ENCODE measurements at regions not wholly inside any gene's neighbourhood (a gene's known extent, or its start where the extent isn't known, plus 50 kb on each side); places are given as distances from the start of the nearest gene placed in this dataset.

GRCh38 chr20:22414305-22414742 is 170.0 kb downstream of the FOXA2 start:
- Mint-ChIP-seq H3K27me3 (peaks cover 7% of the 10 kb centered on the region), H3K4me1 (ENCODE audit: low read depth) (no peaks in the 10 kb centered on the region), H3K4me3 (no peak overlapping the region), H3K27ac (no peak overlapping the region), H3K36me3 (no peaks in the 10 kb centered on the region), H3K9me3 (ENCODE audit: low read depth) (no peaks in the 10 kb centered on the region)

- Mint-ChIP-seq H3K4me1 (ENCODE audit: low read depth) (no peaks in the 10 kb centered on the region), H3K9me3 (ENCODE audit: low read depth) (no peaks in the 10 kb centered on the region), H3K4me3 (no peak overlapping the region), H3K36me3 (no peaks in the 10 kb centered on the region), H3K27ac (peak overlapping the region; percentile 1), H3K27me3 (peaks cover 7% of the 10 kb centered on the region)
Observed at GRCh38 chr20:22412977-22413868, 171.1 kb downstream of the FOXA2 start.

DNA sequence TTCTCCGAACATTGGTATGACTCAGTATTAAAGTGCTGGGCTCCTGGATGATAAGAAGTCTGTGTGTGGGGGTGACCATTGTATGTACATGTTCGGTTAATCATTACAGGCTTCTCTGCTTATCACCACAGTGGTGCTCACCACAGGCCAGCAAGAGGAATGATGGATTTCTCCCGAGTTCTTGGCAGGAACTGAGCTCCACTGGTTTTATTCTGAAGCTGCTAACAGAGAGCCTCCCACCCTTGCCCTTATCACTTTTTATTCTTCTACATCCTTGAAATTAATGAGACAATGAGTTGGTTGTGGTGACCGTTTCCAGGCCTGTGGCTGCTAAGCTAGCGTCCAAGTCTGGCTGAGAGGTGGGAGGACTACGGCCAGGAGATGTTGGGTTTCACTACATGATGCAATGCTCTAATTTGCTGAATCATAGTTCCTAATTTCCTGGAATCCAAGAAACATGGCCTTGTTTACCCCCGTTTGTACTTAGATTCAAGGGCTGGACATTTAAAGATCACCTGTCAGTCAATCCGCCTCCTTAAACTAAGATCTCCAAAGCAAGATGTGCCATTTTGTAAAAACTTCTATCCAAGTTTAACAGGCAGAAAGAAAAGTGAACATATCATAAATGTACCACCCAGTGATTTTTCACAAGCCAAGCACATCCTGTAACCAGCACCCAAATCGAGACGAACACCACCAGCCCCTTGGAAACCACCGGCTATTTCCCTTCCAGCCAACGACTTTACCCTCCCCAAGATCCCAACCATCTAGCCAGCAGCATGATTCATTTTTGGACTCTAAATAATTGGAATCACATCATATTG is 172.5 kb downstream of the FOXA2 start:
- Mint-ChIP-seq H3K36me3 (no peaks in the 10 kb centered on the region), H3K4me3 (no peak overlapping the region), H3K4me1 (ENCODE audit: low read depth) (peaks cover 1% of the 10 kb centered on the region), H3K27me3 (peaks cover 5% of the 10 kb centered on the region), H3K9me3 (ENCODE audit: low read depth) (no peaks in the 10 kb centered on the region), H3K27ac (no peak overlapping the region)

GRCh38 chr20:22411286-22411626 is 173.1 kb downstream of the FOXA2 start:
- Mint-ChIP-seq H3K36me3 (no peaks in the 10 kb centered on the region), H3K9me3 (ENCODE audit: low read depth) (no peaks in the 10 kb centered on the region), H3K27ac (no peak overlapping the region), H3K4me3 (no peak overlapping the region), H3K27me3 (peaks cover 5% of the 10 kb centered on the region), H3K4me1 (ENCODE audit: low read depth) (peaks cover 5% of the 10 kb centered on the region)

GRCh38 chr20:22410556-22411130 is 173.7 kb downstream of the FOXA2 start:
- peaks cover 5% of the 10 kb centered on the region for H3K4me1 Mint-ChIP-seq (ENCODE audit: low read depth)
- no peak overlapping the region for H3K27ac Mint-ChIP-seq
- H3K9me3 Mint-ChIP-seq (ENCODE audit: low read depth), result no peaks in the 10 kb centered on the region
- no peaks in the 10 kb centered on the region for H3K36me3 Mint-ChIP-seq
- H3K27me3 Mint-ChIP-seq, result peaks cover 5% of the 10 kb centered on the region
- no peak overlapping the region for H3K4me3 Mint-ChIP-seq

DNA sequence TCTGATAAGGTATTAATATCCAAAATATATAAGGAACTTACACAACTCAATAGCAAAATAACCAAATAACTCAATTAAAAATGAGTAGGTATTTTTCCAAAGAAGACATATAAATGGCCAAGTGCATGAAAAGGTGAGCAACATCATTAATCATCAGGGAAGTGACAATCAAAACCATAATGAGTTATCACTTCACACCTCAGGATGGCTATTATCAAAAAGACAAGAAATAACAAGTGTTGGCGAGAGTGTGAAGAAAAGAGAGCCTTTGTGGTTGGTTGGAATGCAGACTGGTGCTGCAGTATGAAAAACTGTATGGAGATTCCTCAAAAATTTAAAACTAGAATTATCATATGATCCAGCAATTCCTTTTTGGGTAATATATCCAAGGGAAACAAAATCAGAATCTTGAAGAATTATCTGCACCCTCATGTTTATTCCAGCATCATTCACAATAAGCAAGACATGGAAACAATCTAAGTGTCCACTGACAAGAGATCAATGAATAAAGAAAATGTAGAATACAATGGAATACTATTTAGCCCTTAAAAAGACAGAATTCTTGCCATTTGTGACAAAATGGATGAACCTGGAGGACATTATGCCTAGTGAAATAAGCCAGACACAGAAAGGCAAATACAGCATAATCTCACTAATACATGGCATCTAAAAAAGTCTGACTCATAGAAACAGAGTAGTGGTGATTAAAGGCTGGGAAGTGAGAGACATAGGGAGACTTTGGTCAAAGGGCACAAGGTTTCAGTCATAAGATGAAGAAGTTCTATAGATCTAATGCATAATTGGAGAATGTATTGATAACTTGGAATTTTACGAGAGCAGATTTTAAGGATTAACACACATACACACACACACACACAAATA is 175.6 kb downstream of the FOXA2 start:
- Mint-ChIP-seq H3K9me3 (ENCODE audit: low read depth) (no peaks in the 10 kb centered on the region), H3K4me3 (no peak overlapping the region), H3K4me1 (ENCODE audit: low read depth) (peaks cover 5% of the 10 kb centered on the region), H3K27ac (no peak overlapping the region), H3K27me3 (peaks cover 6% of the 10 kb centered on the region), H3K36me3 (no peaks in the 10 kb centered on the region)

GRCh38 chr20:22407237-22408193 is 176.9 kb downstream of the FOXA2 start:
- Mint-ChIP-seq H3K4me1 (ENCODE audit: low read depth) (peaks cover 7% of the 10 kb centered on the region), H3K9me3 (ENCODE audit: low read depth) (no peaks in the 10 kb centered on the region), H3K27ac (no peak overlapping the region), H3K27me3 (peaks cover 8% of the 10 kb centered on the region), H3K36me3 (no peaks in the 10 kb centered on the region), H3K4me3 (no peak overlapping the region)

DNA sequence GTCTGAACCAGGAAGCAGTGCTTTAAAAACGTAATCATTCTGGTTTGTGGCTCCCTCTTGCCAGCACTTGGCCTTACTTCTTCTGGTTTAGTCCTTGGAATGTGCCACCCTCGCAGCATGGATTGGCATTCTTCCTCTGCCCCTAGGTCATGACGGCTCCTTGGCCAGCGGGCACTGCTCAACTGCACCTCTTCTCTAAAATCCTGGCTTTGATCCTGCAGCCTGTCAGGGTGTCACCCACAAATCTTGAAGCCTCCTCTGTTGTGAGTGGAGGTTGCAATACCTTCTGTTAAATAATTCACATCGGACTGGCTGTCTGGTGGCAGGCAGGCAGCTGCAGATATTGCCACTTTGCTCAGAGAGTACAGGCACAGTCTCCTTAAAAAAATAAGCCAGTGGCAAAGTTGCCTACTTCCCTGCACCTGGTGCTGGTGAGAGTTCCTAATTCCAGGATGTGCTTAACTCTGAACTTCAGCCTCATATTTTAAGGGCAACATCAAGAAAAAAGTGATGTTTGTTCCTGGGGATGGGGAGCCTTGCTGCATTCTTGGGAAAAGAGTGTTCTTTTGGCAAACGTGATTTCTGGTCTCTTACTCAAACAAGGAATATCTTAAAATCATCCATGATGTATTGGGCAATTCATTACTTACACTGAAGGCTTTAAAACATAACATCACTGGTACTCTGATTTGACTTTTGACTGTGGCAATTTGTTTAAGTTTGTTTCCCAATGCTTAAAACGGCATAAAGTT is 179.8 kb downstream of the FOXA2 start:
- H3K9me3 Mint-ChIP-seq (ENCODE audit: low read depth), result peaks cover 4% of the 10 kb centered on the region
- H3K4me3 Mint-ChIP-seq, result no peak overlapping the region
- H3K27ac Mint-ChIP-seq, result no peak overlapping the region

DNA sequence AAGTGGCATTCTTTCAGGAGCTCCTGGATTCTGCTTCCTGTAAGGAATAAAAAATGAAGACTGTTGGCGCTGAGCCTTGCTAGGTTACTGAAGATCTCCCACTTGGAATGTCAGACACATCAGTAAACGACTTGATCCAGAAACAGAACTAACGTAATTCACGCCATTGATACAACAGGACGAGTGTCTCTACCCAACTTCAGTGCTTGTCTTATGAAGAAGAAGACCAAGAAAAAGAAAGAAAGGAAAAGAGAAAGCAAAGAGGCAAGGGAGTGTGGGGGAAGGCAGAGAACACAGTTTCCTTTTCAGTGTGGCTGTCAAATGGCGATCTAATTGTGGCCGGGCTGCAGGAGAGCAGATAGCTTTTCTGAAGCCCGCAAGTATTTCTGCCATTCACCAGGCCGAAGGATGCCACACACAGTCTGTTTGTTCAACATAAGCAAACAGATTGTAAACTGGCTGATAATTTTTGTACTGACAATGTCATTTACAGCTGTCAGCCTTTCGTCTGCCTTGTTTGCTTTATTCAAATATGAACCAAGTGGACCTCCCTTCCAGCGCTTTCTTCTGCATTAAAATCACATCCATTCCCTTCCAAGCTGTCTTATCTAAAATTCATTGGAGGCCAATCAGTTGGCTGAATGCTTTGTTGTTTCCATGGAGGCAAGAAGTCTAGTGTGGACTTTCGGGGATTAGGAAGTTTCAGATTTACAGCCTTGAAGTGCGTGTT is 180.6 kb downstream of the FOXA2 start:
- Mint-ChIP-seq H3K4me1 (ENCODE audit: low read depth) (peaks cover 7% of the 10 kb centered on the region), H3K9me3 (ENCODE audit: low read depth) (peaks cover 4% of the 10 kb centered on the region), H3K27me3 (peaks cover 4% of the 10 kb centered on the region), H3K27ac (no peak overlapping the region), H3K4me3 (peak overlapping the region; percentile 46), H3K36me3 (no peaks in the 10 kb centered on the region)

More for the DNA sequence above, 179.8 kb downstream of the FOXA2 start:
- Mint-ChIP-seq H3K36me3 (no peaks in the 10 kb centered on the region), H3K4me1 (ENCODE audit: low read depth) (peaks cover 7% of the 10 kb centered on the region), H3K27me3 (peaks cover 4% of the 10 kb centered on the region)

DNA sequence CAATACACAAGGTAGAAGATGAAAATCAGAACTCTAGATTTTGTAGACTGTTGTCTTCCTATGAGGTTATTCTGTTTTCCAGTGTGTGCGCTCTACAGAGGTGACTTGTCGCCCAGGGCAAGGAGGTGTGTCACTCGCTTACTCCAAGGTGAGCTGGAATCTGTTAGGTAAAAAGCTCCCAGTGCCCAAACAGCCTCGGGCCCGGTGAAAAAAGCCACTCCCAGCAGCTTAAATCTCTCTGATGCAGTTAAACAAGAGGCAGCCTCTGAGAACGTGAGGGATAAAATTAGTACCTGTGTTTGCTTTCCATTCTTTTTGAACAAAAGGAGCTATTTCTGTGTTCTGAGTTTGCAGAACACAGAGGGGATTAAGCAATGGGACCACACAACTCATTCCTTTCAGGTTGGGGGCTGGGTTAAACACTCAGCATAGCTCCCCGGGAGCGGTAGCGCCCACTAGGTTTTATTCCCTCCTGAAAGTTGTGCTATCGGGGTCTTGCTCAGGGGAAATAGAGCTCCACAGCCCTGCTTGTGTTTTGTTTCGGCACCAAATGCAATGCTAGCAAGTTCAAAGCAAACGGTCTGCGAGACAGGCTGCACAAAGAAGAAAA is 181.2 kb downstream of the FOXA2 start:
- no peak overlapping the region for H3K27ac Mint-ChIP-seq
- peaks cover 4% of the 10 kb centered on the region for H3K9me3 Mint-ChIP-seq (ENCODE audit: low read depth)
- peak overlapping the region; percentile 46 for H3K4me3 Mint-ChIP-seq
- peaks cover 7% of the 10 kb centered on the region for H3K4me1 Mint-ChIP-seq (ENCODE audit: low read depth)
- H3K36me3 Mint-ChIP-seq, result no peaks in the 10 kb centered on the region
- H3K27me3 Mint-ChIP-seq, result peaks cover 4% of the 10 kb centered on the region

DNA sequence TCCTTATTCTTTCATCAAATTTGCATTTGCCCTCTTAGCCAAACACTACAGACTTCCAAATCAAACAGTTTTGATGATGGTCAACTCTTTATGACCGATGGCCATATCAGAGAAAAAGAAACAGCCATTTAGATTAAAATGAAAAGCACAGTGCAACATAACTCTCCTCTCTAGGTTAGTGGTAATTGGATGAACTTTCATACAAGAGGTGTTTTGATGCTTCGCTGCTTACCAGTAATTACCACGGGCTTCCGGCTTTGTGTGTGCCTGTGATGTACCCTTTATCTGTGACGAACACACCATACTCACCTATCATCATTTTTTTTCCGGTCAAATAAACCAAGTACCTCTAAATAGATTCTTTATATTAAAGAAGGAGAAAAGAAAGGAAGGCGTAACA is 181.8 kb downstream of the FOXA2 start:
- Mint-ChIP-seq H3K9me3 (ENCODE audit: low read depth) (peaks cover 4% of the 10 kb centered on the region), H3K36me3 (no peaks in the 10 kb centered on the region), H3K4me1 (ENCODE audit: low read depth) (peaks cover 7% of the 10 kb centered on the region), H3K27me3 (peaks cover 4% of the 10 kb centered on the region), H3K4me3 (no peak overlapping the region), H3K27ac (no peak overlapping the region)

- Mint-ChIP-seq H3K9me3 (ENCODE audit: low read depth) (peaks cover 4% of the 10 kb centered on the region), H3K4me3 (no peak overlapping the region), H3K4me1 (ENCODE audit: low read depth) (peaks cover 2% of the 10 kb centered on the region), H3K27me3 (peaks cover 4% of the 10 kb centered on the region), H3K36me3 (no peaks in the 10 kb centered on the region), H3K27ac (no peak overlapping the region)
Observed at GRCh38 chr20:22400440-22400839, 183.9 kb downstream of the FOXA2 start.

All from activated naive CD8-positive, alpha-beta T cell (primary cell).